ENCODE measurements at regions not wholly inside any gene's neighbourhood (a gene's known extent, or its start where the extent isn't known, plus 50 kb on each side); places are given as distances from the start of the nearest gene placed in this dataset.

DNA sequence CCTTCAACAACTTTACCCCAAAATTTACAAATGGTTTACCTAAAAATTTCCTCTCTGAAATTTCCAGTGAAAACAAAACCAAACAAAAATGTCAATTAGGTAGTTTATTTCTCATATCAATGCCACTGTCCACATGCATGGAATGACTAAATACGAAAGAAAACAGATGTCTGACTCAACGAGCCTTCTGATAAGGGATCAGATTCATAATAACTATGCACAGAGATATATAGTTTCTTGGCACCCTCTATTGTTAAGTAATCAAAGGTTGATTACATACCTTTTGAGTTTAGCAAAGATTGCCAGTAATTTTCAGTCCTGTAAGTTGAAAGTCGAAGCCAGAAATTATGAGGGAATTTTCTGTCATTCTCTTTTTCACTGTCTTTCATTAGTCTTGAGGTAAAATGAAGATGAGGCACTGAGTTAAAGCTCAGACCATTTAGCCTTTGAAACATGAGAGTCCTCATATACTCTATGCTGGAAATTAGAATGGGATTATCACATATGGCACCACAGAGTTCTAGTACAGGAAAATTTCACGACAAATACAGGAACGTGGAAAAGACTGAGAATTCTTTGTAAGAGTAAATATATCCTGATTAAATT is 519.1 kb upstream of the ANKRD30A start:
- no peak overlapping the region for H2AFZ ChIP-seq (ENCODE audit: low read depth, low read length, poor library complexity, severe bottlenecking)
- no peak overlapping the region for H3K4me2 ChIP-seq (ENCODE audit: low read length)
- POLR2A ChIA-PET = no interaction called here
- no peaks in the 10 kb centered on the region for H3K9me2 ChIP-seq (ENCODE audit: insufficient read depth)
- intact Hi-C loops (cut with micrococcal nuclease) = no loop called here
- H3K9me3 ChIP-seq (ENCODE audit: control insufficient read depth in 1 of 2, insufficient read depth in 1 of 2, low read depth in 1 of 2, low read length in 2 of 2) = peaks cover 0 to 8% of the 10 kb centered on the region in 2 experiments; a peak in 1 of 4 replicates
- no peaks in the 10 kb centered on the region for H4K20me1 ChIP-seq (ENCODE audit: insufficient read depth)
- ATAC-seq (no peak), DNase-seq (ENCODE audit: low read depth, low spot score) (no peak)
- H3K9ac ChIP-seq (ENCODE audit: low read length) = no peak overlapping the region
- CTCF ChIA-PET = no interaction called here
- no peaks in the 10 kb centered on the region for H3K36me3 ChIP-seq (ENCODE audit: control insufficient read depth in 1 of 2, insufficient read depth in 2 of 2, low read length in 2 of 2)
- no peak overlapping the region for H3K4me3 ChIP-seq (replicated peaks in 1 of 2; ENCODE audit: low read depth in 1 of 2, low read length in 2 of 2)
- no peaks in the 10 kb centered on the region for H3K4me1 ChIP-seq (ENCODE audit: control insufficient read depth in 1 of 2, insufficient read depth in 2 of 2, low read length in 2 of 2)
- no peaks in the 10 kb centered on the region for H3K79me2 ChIP-seq (ENCODE audit: insufficient read depth, low read length)
- no peaks in the 10 kb centered on the region for H3K27me3 ChIP-seq (ENCODE audit: insufficient read depth, low read length)
- H3K27ac ChIP-seq (ENCODE audit: low read depth, low read length) = no peak overlapping the region
- RAD21 ChIA-PET (ENCODE audit: low non-redundant PET in 1 of 2, low total read pairs in 2 of 2, uncharacterized antibody in 2 of 2, unreplicated experiment in 2 of 2) = no interaction called here
- BruUV-seq (replicated peaks) = no TSS peak
- TF ChIP-seq CEBPB (IDR thresholded peaks at IDR 0.05; ENCODE audit: low read depth) (no peak), POLR2AphosphoS5 (IDR thresholded peaks at IDR 0.05; ENCODE audit: low read depth, low read length) (no peak), TCF7L2 (IDR thresholded peaks at IDR 0.05; ENCODE audit: borderline replicate concordance, extremely low read depth, insufficient read depth, insufficient read length) (no peak), CBX3 (IDR thresholded peaks at IDR 0.05; ENCODE audit: low read depth) (no peak), SP1 (IDR thresholded peaks at IDR 0.05; ENCODE audit: low read depth) (no peak)
- TF ChIP-seq, protein P1, sequence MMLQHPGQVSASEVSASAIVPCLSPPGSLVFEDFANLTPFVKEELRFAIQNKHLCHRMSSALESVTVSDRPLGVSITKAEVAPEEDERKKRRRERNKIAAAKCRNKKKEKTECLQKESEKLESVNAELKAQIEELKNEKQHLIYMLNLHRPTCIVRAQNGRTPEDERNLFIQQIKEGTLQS (IDR thresholded peaks at IDR 0.05) = no peak
- TF ChIP-seq, protein P2, sequence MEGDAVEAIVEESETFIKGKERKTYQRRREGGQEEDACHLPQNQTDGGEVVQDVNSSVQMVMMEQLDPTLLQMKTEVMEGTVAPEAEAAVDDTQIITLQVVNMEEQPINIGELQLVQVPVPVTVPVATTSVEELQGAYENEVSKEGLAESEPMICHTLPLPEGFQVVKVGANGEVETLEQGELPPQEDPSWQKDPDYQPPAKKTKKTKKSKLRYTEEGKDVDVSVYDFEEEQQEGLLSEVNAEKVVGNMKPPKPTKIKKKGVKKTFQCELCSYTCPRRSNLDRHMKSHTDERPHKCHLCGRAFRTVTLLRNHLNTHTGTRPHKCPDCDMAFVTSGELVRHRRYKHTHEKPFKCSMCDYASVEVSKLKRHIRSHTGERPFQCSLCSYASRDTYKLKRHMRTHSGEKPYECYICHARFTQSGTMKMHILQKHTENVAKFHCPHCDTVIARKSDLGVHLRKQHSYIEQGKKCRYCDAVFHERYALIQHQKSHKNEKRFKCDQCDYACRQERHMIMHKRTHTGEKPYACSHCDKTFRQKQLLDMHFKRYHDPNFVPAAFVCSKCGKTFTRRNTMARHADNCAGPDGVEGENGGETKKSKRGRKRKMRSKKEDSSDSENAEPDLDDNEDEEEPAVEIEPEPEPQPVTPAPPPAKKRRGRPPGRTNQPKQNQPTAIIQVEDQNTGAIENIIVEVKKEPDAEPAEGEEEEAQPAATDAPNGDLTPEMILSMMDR (IDR thresholded peaks at IDR 0.05 in 2 of 3, conservative IDR thresholded peaks at IDR 0.05 in 1 of 3; ENCODE audit: borderline replicate concordance in 1 of 3, insufficient read depth in 1 of 3, low read depth in 2 of 3, low read length in 2 of 3) = no peak
- TF ChIP-seq, protein P3, sequence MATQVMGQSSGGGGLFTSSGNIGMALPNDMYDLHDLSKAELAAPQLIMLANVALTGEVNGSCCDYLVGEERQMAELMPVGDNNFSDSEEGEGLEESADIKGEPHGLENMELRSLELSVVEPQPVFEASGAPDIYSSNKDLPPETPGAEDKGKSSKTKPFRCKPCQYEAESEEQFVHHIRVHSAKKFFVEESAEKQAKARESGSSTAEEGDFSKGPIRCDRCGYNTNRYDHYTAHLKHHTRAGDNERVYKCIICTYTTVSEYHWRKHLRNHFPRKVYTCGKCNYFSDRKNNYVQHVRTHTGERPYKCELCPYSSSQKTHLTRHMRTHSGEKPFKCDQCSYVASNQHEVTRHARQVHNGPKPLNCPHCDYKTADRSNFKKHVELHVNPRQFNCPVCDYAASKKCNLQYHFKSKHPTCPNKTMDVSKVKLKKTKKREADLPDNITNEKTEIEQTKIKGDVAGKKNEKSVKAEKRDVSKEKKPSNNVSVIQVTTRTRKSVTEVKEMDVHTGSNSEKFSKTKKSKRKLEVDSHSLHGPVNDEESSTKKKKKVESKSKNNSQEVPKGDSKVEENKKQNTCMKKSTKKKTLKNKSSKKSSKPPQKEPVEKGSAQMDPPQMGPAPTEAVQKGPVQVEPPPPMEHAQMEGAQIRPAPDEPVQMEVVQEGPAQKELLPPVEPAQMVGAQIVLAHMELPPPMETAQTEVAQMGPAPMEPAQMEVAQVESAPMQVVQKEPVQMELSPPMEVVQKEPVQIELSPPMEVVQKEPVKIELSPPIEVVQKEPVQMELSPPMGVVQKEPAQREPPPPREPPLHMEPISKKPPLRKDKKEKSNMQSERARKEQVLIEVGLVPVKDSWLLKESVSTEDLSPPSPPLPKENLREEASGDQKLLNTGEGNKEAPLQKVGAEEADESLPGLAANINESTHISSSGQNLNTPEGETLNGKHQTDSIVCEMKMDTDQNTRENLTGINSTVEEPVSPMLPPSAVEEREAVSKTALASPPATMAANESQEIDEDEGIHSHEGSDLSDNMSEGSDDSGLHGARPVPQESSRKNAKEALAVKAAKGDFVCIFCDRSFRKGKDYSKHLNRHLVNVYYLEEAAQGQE (IDR thresholded peaks at IDR 0.05; ENCODE audit: low read depth) = no peak
- TF ChIP-seq, protein P4, sequence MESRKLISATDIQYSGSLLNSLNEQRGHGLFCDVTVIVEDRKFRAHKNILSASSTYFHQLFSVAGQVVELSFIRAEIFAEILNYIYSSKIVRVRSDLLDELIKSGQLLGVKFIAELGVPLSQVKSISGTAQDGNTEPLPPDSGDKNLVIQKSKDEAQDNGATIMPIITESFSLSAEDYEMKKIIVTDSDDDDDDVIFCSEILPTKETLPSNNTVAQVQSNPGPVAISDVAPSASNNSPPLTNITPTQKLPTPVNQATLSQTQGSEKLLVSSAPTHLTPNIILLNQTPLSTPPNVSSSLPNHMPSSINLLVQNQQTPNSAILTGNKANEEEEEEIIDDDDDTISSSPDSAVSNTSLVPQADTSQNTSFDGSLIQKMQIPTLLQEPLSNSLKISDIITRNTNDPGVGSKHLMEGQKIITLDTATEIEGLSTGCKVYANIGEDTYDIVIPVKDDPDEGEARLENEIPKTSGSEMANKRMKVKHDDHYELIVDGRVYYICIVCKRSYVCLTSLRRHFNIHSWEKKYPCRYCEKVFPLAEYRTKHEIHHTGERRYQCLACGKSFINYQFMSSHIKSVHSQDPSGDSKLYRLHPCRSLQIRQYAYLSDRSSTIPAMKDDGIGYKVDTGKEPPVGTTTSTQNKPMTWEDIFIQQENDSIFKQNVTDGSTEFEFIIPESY (IDR thresholded peaks at IDR 0.05; ENCODE audit: extremely low read depth, insufficient replicate concordance, low read length) = no peak
- TF ChIP-seq, protein P5, sequence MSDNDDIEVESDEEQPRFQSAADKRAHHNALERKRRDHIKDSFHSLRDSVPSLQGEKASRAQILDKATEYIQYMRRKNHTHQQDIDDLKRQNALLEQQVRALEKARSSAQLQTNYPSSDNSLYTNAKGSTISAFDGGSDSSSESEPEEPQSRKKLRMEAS (IDR thresholded peaks at IDR 0.05) = no peak
